ENCODE measurements at regions not wholly inside any gene's neighbourhood (a gene's known extent, or its start where the extent isn't known, plus 50 kb on each side); places are given as distances from the start of the nearest gene placed in this dataset.
A peak's percentile ranks its signal among the peaks of the same experiment; 100 is the strongest.

DNA sequence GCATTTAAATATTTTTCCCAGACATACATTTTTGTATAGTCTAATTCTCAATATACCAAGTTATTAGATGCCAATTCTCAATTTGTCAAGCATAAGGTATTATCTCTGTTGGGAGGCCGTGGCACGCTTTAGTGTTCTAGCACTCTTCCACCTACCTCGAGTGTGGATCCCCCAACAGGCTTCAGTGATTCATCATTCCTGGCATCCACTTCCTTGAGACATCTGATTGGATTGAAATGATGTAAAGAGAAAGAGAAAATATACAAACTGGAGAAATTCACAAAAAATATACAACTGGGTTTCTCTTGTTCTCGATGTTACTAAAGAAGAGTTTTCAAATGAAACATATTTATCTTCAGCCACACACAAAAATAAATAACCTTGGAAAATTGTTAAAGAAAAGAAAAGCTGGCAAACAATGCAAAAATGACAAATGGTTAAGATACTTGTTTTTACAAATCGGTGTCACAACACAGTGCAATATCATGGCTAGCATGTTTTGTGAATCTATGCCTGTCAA is 218.0 kb upstream of the CDIN1 start:
- H3K23ac ChIP-seq (ENCODE audit: low read depth, low read length), result peak overlapping the region; percentile 91; the same call in 1 of the 2 replicates
- peak; percentile 77 for DNase-seq
- intact Hi-C loops (cut with micrococcal nuclease), result no loop called here
- peak overlapping the region; percentile 93; the same call in 1 of the 2 replicates for H3K4ac ChIP-seq (ENCODE audit: low read depth, low read length)
- H2BK20ac ChIP-seq (ENCODE audit: low read depth, low read length), result peak overlapping the region; percentile 98
- H4K20me1 ChIP-seq (ENCODE audit: insufficient read depth, low read length), result no peaks in the 10 kb centered on the region
- H4K91ac ChIP-seq (ENCODE audit: insufficient read depth, low read depth, low read length), result peak overlapping the region; percentile 85
- H4K8ac ChIP-seq (ENCODE audit: low read depth in 2 of 2, low read length in 2 of 2), result peak overlapping the region; percentile 82; a peak in 3 of 4 replicates
- H2AFZ ChIP-seq (replicated peaks; ENCODE audit: low read length, poor library complexity), result no peak overlapping the region
- no peaks in the 10 kb centered on the region; a peak in 1 of 4 replicates for H3K79me1 ChIP-seq (ENCODE audit: low read depth in 1 of 2, low read length in 2 of 2)
- dilution Hi-C loops (cut with HindIII; ENCODE audit: low sequenced_read_pairs, unreplicated experiment), result no loop called here
- no peaks in the 10 kb centered on the region for H3K27me3 ChIP-seq (ENCODE audit: control insufficient read depth, insufficient read depth, low read length)
- no TSS peak for BruUV-seq (replicated peaks)
- WGBS, 2 experiments (ENCODE audit: extremely low coverage in 2 of 2, insufficient read length in 1 of 2), result no CpG with 5 or more reads among the region's 5 CpGs
- no peak overlapping the region for H3K56ac ChIP-seq (ENCODE audit: extremely low read depth, insufficient read depth, low read length)
- H3K4me1 ChIP-seq (ENCODE audit: control insufficient read depth, insufficient read depth, low read length), result peaks cover 16% of the 10 kb centered on the region
- 0 out of 2 replicates have a peak, but pooled peaks have one; percentile 7 for ATAC-seq (ENCODE audit: low read depth)
- in situ Hi-C loops (cut with MboI; ENCODE audit: low sequenced_read_pairs), result no loop called here
- H3K4me2 ChIP-seq (ENCODE audit: low read depth, low read length), result peak overlapping the region; percentile 55; the same call in 1 of the 2 replicates
- peak overlapping the region; percentile 91; the same call in 1 of the 2 replicates for H3K18ac ChIP-seq (ENCODE audit: low read depth, low read length)
- ChIA-PET POLR2A (ENCODE audit: unreplicated experiment) (no interaction called here), CTCF (no interaction called here)
- H3K9me3 ChIP-seq (ENCODE audit: control insufficient read depth, insufficient read depth, low read length), result no peaks in the 10 kb centered on the region
- no peak overlapping the region for H3K27ac ChIP-seq (ENCODE audit: insufficient read depth, low read length)
- peak overlapping the region; percentile 95; the same call in 2 of the 3 replicates for H2BK15ac ChIP-seq (ENCODE audit: low read depth, low read length)
- peak overlapping the region; percentile 93; the same call in 1 of the 2 replicates for H4K5ac ChIP-seq (ENCODE audit: low read depth, low read length)
- no peak overlapping the region for H3K4me3 ChIP-seq (ENCODE audit: insufficient read depth, low read depth, low read length)
- peak overlapping the region; percentile 95 for H3K14ac ChIP-seq (replicated peaks; ENCODE audit: low read depth, low read length)
- H3K9me1 ChIP-seq (ENCODE audit: insufficient read depth, low read length), result peaks cover 15% of the 10 kb centered on the region
- H2BK120ac ChIP-seq (ENCODE audit: low read depth, low read length), result peak overlapping the region; percentile 96
- TF ChIP-seq FOS (IDR thresholded peaks at IDR 0.05; ENCODE audit: low read depth, low read length), result 0 out of 2 replicates have a peak, but pooled peaks have one; percentile 11
- TF ChIP-seq RFX5 (IDR thresholded peaks at IDR 0.05; ENCODE audit: low read depth, low read length), result no peak
- peak overlapping the region; percentile 93 for H2BK5ac ChIP-seq (ENCODE audit: low read depth, low read length, poor library complexity, severe bottlenecking)
- H2AK5ac ChIP-seq (ENCODE audit: low read depth, low read length), result peak overlapping the region; percentile 88
- no peaks in the 10 kb centered on the region for H3K36me3 ChIP-seq (ENCODE audit: control insufficient read depth, insufficient read depth, low read length)
- no peak overlapping the region for H3K9ac ChIP-seq (ENCODE audit: low read depth, low read length)
- no peak overlapping the region for H2AK9ac ChIP-seq (replicated peaks; ENCODE audit: low read depth, low read length, poor library complexity)

Measured in IMR-90 (cell line).